Subcutaneous abdominal adipose tissue (tissue), 5 donors: ENCODE measurements at regions not wholly inside any gene's neighbourhood (a gene's known extent, or its start where the extent isn't known, plus 50 kb on each side); places are given as distances from the start of the nearest gene placed in this dataset.

Source experiments
- H3K27ac ChIP-seq: one replicate; pipeline ENCODE4 v1.7.0; 2013; ENCODE audit warnings: low read depth, mild to moderate bottlenecking, inconsistent platforms, low read length, moderate library complexity
- H3K27me3 ChIP-seq, 5 donors: one replicate each; pipeline ENCODE4 v1.7.0; 2013; ENCODE audit warnings: low read length in 5 of 5, inconsistent platforms in 1 of 5; ENCODE audit not compliant: control insufficient read depth in 5 of 5, insufficient read depth in 4 of 5
- H3K36me3 ChIP-seq, 5 donors: one replicate each; pipeline ENCODE4 v1.7.0; 2013; ENCODE audit warnings: low read length in 5 of 5; ENCODE audit not compliant: control insufficient read depth in 5 of 5, insufficient read depth in 5 of 5
- H3K4me1 ChIP-seq, 5 donors: one replicate each; pipeline ENCODE4 v1.7.0; 2013; ENCODE audit warnings: low read length in 5 of 5, mild to moderate bottlenecking in 3 of 5, moderate library complexity in 1 of 5; ENCODE audit not compliant: control insufficient read depth in 5 of 5, insufficient read depth in 5 of 5
- H3K4me3 ChIP-seq, 5 donors: one replicate each; pipeline ENCODE4 v1.7.0; 2013; ENCODE audit warnings: low read length in 5 of 5, low read depth in 1 of 5
- H3K9ac ChIP-seq, 5 donors: one replicate each; pipeline ENCODE4 v1.7.0; 2013; ENCODE audit warnings: low read length in 5 of 5, mild to moderate bottlenecking in 4 of 5, moderate library complexity in 3 of 5
- H3K9me3 ChIP-seq, 5 donors: one replicate each; pipeline ENCODE4 v1.7.0; 2013; ENCODE audit warnings: low read length in 5 of 5; ENCODE audit not compliant: control insufficient read depth in 5 of 5
- donor health status: healthy.
- donor health status: healthy.
- donor health status: healthy.
- donor health status: healthy.
- donor health status: healthy.

DNA sequence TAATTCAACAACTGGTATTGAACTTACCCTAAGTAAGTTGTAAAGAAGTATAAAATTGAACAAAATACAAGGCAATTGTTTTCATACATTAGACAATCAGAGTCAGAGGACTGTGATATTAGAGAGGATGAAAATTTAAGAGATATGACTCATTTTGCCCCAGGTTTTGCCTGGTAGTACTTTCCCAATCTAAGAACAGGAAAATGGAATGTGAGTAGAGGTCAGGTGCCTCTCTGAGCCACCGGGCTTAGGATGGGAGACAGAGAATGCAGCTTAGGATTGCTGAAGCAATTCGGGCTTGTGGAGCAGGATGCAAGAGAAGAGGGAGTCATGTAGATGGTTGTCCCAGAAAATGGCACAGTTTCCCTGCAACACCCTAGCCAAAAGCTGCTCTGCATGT is 219.7 kb upstream of the CHST9 start:
- Histone ChIP-seq H3K36me3 (no peaks in the 10 kb centered on the region), H3K9me3 (no peaks in the 10 kb centered on the region), H3K4me1 (no peaks in the 10 kb centered on the region), H3K27ac (no peak overlapping the region), H3K9ac (no peak overlapping the region), H3K27me3 (no peaks in the 10 kb centered on the region), H3K4me3 (no peak overlapping the region)

DNA sequence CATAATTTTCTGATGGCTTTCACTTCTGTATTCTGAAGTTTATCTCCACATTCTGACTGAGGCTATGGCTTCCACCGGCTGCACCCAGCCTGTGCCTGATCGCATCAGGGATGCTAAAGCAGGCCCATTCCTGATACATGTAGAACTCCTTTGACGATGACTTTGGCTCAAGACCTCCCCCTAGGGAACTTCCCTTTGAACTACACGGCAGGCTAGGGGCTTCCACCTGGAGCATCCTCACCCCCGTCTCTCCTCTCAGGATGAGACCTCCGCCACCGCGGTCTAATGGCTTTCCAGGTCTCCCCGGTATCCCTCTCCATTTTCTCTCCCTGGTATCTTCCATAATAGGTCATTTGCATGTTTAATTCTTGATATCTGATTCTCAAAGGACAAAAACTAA is 214.9 kb upstream of the CHST9 start:
- H3K27ac ChIP-seq, result no peak overlapping the region
- no peak overlapping the region for H3K4me3 ChIP-seq
- H3K27me3 ChIP-seq, result no peaks in the 10 kb centered on the region
- H3K4me1 ChIP-seq, result no peaks in the 10 kb centered on the region
- no peaks in the 10 kb centered on the region for H3K36me3 ChIP-seq
- no peaks in the 10 kb centered on the region for H3K9me3 ChIP-seq
- no peak overlapping the region for H3K9ac ChIP-seq

DNA sequence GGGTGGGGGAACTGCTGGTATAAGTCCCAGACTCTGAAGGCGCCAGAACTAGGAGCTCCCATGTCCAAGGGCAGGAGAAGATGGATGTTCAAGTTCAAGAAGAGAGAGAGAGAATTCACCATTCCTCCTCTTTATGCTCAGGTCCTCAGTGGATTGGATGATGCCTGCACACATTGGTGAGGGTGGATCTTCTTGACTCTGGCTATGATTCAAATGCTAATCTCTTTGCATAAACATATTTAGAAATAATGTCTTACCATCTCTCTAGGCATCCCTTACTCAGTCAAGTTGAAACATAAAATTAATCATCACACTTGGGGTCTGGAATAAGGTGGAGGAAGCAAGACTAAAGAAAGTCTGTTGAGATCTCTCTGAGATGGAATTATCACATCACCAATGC is 210.6 kb upstream of the CHST9 start:
- no peak overlapping the region for H3K4me3 ChIP-seq
- no peak overlapping the region for H3K9ac ChIP-seq
- H3K9me3 ChIP-seq, result no peaks in the 10 kb centered on the region
- H3K27ac ChIP-seq, result no peak overlapping the region
- no peaks in the 10 kb centered on the region for H3K27me3 ChIP-seq
- H3K4me1 ChIP-seq, result peaks cover 0 to 5% (median 0%) of the 10 kb centered on the region in 5 donors
- no peaks in the 10 kb centered on the region for H3K36me3 ChIP-seq

DNA sequence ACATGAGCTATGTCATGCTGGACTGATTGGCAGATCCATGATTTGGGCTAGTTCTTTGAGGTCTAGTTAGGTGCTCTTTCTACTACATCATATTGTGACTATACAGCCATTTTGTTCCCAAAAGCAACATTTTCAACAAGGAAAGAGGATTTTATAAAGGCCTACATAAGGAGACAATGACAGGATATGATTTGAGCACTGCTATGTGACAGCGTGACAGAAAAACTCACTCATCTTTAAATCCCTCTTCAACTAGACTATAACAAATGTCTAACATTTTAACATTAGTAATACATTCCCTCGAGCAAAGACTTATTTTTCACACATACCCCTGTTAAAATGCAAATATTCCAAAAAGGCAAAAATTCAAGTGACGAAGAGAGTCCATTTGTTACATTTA is 209.6 kb upstream of the CHST9 start:
- Histone ChIP-seq H3K9ac (no peak overlapping the region), H3K4me3 (no peak overlapping the region), H3K36me3 (no peaks in the 10 kb centered on the region), H3K27me3 (no peaks in the 10 kb centered on the region), H3K9me3 (peaks cover 0 to under 1% (median 0%) of the 10 kb centered on the region in 5 donors), H3K4me1 (peaks cover 0 to 5% (median 0%) of the 10 kb centered on the region in 5 donors), H3K27ac (no peak overlapping the region)

DNA sequence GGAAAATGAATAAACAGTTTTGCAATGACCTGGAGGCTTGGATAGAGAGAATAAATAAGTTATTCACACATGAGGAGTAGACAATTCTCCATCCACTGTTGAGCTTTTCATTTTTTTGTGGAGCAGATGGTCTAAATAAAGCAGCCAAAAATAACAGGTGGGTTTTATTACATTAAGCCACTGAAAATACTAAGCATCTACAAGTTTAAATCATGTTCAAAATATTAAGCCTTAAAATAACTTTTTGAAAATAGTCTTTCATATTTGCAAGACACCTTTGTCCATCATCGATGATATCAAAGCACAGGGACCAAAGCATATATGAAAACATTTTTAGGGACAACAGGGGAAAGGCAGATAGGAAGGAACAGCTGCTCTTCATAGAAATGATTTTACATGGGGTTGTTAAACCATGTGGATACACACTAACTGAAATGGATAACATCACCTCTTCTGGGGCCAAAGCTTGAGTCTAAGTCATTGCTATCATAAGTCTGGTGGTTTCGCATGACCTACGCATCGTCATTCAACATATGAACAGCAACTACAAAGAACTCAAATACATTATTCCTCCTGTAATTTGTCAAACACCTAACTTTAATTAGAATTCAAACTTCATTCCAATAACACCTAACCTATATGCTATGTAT is 197.6 kb upstream of the CHST9 start:
- Histone ChIP-seq H3K9ac (no peak overlapping the region), H3K27me3 (no peaks in the 10 kb centered on the region), H3K36me3 (no peaks in the 10 kb centered on the region), H3K9me3 (no peaks in the 10 kb centered on the region), H3K4me1 (no peaks in the 10 kb centered on the region), H3K4me3 (no peak overlapping the region), H3K27ac (no peak overlapping the region)

DNA sequence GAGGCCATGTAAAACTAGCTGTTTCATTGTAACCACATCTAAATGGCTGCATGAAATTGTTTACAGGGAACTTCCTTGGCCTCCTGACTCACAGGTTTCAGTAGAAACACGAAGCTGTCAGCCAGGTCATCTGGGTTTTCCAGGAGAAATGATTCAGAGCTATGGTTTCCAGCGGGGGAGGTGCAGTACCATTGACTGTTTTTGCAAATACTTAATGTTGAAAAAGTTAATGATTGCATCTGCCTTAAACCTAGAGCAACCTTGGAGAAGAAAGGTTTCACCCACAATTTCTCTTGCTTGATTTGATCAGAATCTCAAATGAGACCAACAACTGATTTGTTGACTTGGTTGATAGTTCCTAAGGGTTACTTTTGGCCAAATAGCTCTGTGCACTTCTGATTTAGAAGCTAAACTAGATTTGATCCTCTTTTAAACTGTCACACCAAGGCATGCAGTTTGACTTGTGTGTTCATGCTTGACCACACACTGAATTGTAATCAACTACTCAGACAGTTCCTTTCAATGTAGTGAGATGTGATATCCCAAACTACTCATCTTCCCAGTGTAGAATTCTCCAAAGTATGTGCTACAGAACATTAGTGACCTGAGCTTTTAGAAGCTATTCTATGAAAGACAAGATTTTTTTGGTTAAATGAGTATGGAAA is 193.5 kb upstream of the CHST9 start:
- Histone ChIP-seq H3K27ac (no peak overlapping the region), H3K9ac (no peak overlapping the region), H3K36me3 (no peaks in the 10 kb centered on the region), H3K27me3 (no peaks in the 10 kb centered on the region), H3K4me1 (no peaks in the 10 kb centered on the region), H3K4me3 (no peak overlapping the region), H3K9me3 (no peaks in the 10 kb centered on the region)

DNA sequence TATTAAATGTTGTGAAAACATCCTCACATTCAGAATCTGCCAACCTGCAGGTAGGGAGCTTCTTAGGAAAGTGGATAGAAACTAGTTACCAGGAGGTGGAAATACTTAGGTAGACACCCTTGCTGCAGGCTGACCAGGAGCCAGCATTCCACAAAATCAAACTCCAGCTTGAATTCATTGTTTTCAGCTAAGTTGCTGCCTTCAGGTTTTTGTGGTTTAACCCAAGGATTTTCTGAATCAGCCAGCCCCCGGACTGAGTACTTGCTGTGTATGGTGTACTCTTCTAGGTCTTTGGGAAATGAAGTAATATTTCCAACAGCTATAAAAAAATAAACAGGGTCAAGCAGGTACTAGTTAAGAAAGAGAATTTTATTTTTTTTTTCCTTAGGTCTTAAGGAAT is 192.1 kb upstream of the CHST9 start:
- Histone ChIP-seq H3K27me3 (no peaks in the 10 kb centered on the region), H3K9me3 (no peaks in the 10 kb centered on the region), H3K9ac (no peak overlapping the region), H3K36me3 (no peaks in the 10 kb centered on the region), H3K4me3 (no peak overlapping the region), H3K4me1 (no peaks in the 10 kb centered on the region), H3K27ac (no peak overlapping the region)

DNA sequence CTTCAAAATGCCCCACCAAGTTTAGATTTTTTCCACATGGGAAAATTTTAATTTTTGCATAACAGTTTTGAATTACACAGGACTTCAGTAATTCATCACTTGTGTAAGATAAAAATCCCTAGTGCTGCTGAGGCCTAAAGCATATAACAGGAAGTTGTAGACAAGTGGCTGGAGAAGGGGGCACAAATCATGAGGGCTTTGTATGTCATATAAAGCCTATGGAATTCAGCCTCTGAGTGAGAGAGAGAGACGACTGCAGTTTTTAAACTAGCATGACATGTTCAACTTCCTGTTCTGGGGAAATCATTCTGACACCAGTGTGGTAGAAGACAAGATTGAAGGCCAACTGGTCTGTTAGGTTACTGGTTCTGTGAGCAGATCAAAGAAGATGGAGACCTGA is 187.3 kb upstream of the CHST9 start:
- Histone ChIP-seq H3K9ac (no peak overlapping the region), H3K4me3 (no peak overlapping the region), H3K27ac (no peak overlapping the region), H3K36me3 (no peaks in the 10 kb centered on the region), H3K4me1 (no peaks in the 10 kb centered on the region), H3K9me3 (no peaks in the 10 kb centered on the region), H3K27me3 (no peaks in the 10 kb centered on the region)

DNA sequence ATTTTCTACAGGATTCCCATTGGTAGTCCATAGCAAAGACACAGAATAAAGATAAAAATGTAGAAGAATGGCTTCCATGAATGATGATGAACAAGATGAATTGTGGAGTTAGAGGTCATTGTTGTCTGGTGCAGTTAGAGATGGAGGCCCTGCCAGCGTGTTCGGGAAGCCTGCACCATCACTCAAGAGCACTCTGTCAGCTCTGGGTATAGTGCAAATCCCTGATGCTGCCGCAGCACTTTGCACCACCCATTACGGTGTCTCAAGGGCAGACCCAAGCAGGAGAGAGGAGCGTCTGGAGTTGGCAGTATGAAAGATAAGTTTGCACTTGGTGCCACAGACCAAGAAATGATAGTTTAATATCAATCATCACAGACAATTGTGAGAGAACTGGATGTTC is 181.6 kb upstream of the CHST9 start:
- no peaks in the 10 kb centered on the region for H3K9me3 ChIP-seq
- H3K36me3 ChIP-seq, result no peaks in the 10 kb centered on the region
- no peak overlapping the region for H3K4me3 ChIP-seq
- peaks cover 0 to 14% (median 0%) of the 10 kb centered on the region in 5 donors for H3K4me1 ChIP-seq
- H3K9ac ChIP-seq, result no peak overlapping the region
- no peak overlapping the region for H3K27ac ChIP-seq
- H3K27me3 ChIP-seq, result no peaks in the 10 kb centered on the region

DNA sequence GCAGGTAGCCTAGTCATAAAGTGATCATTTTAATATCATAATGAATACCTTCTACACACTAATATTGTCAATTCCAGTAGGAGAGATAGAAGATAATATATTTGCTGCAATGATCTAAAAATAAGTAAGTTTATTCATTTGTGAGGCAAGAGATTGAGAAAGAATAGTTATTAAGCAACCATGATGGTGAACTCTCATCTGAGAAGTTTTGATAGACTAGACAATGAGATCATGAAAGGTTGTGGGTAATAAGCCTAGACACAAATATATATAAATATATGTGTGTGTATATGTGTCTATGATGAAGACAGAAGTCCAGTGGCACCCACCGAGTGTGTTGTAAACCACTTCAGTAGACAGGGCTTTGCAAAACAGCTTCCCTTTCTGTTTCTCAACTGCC is 181.0 kb upstream of the CHST9 start:
- Histone ChIP-seq H3K4me1 (peaks cover 0 to 14% (median 0%) of the 10 kb centered on the region in 5 donors), H3K27me3 (no peaks in the 10 kb centered on the region), H3K9me3 (no peaks in the 10 kb centered on the region), H3K36me3 (no peaks in the 10 kb centered on the region), H3K4me3 (no peak overlapping the region), H3K27ac (no peak overlapping the region), H3K9ac (no peak overlapping the region)
